Natural killer cell (primary cell): ENCODE measurements at regions not wholly inside any gene's neighbourhood (a gene's known extent, or its start where the extent isn't known, plus 50 kb on each side); places are given as distances from the start of the nearest gene placed in this dataset.

Experiments used
- ATAC-seq, 3 donors: fragments of 150-1000 bp in 2 of 3; fragments of 200-7000 bp in 1 of 3; cut with Tn5 transposase; 1 replicate in 1 of 3; 2 replicates in 2 of 3; pipeline ENCODE4 v1.10.0; 2021; ENCODE audit warnings: mild to moderate bottlenecking in 2 of 3, moderate library complexity in 2 of 3
- DNase-seq, 2 donors: peaks; one replicate each; pipeline versions ENCODE4 v3.0.0 to v3.0.0-alpha.2; 2013 to 2021; ENCODE audit warnings: mixed read lengths in 1 of 2
- H3K27ac ChIP-seq: one replicate; pipeline ENCODE4 v1.5.1; 2013; ENCODE audit warnings: mild to moderate bottlenecking, low read length
- H3K27me3 ChIP-seq: one replicate; pipeline ENCODE4 v1.6.1; 2013; ENCODE audit warnings: low read length; ENCODE audit not compliant: control insufficient read depth, insufficient read depth
- H3K36me3 ChIP-seq: one replicate; pipeline ENCODE4 v1.6.1; 2013; ENCODE audit warnings: low read length; ENCODE audit not compliant: control insufficient read depth, insufficient read depth
- H3K4me1 ChIP-seq: one replicate; pipeline ENCODE4 v1.6.1; 2013; ENCODE audit warnings: low read length; ENCODE audit not compliant: control insufficient read depth, insufficient read depth
- H3K4me3 ChIP-seq: one replicate; pipeline ENCODE4 v1.5.1; 2013; ENCODE audit warnings: low read length
- H3K9me3 ChIP-seq: one replicate; pipeline ENCODE4 v1.6.1; 2013; ENCODE audit warnings: low read length; ENCODE audit not compliant: control insufficient read depth, insufficient read depth
- H3K27ac Mint-ChIP-seq, 2 donors: one replicate each; pipeline ENCODE4 v1.8.0; 2022; ENCODE audit warnings: mild to moderate bottlenecking in 2 of 2, mixed read lengths in 2 of 2, moderate library complexity in 1 of 2
- H3K27me3 Mint-ChIP-seq, 2 donors: one replicate each; pipeline ENCODE4 v1.8.0; 2022; ENCODE audit warnings: low read depth in 2 of 2, mixed read lengths in 2 of 2
- H3K36me3 Mint-ChIP-seq: one replicate; pipeline ENCODE4 v1.8.0; 2022; ENCODE audit warnings: mixed read lengths
- H3K4me1 Mint-ChIP-seq, 2 donors: one replicate each; pipeline ENCODE4 v1.8.0; 2022; ENCODE audit warnings: mixed read lengths in 2 of 2
- H3K4me3 Mint-ChIP-seq: one replicate; pipeline ENCODE4 v1.8.0; 2022; ENCODE audit warnings: mild to moderate bottlenecking, moderate library complexity, mixed read lengths
- H3K9me3 Mint-ChIP-seq, 2 donors: one replicate each; pipeline ENCODE4 v1.8.0; 2022; ENCODE audit warnings: mixed read lengths in 2 of 2
- CTCF ChIP-seq: fragments of 200-600 bp; IDR thresholded peaks from one replicate; pipeline ENCODE4 v1.8.0; 2022; ENCODE audit warnings: antibody characterized with exemption
- WGBS: methylation state at CpG from one replicate; pipeline ENCODE4 v1.1.7; 2013; ENCODE audit warnings: missing lambda C conversion rate; ENCODE audit not compliant: insufficient coverage; 5-methylcytosine and 5-hydroxymethylcytosine counted together
- intact Hi-C: fragments of 100-400 bp; cut with micrococcal nuclease; formaldehyde crosslinking; loops from one replicate; pipeline ENCODE4 v1.14.2; 2022

GRCh38 chr4:79241846-79242245, 84.0 kb downstream of the NAA11 start:
- intact Hi-C loops: no loop called here
- no peaks in the 10 kb centered on the region for H3K36me3 ChIP-seq
- 44% methylated on average over 3 of the region's 3 CpGs for WGBS
- H3K4me1 ChIP-seq: no peaks in the 10 kb centered on the region
- Mint-ChIP-seq H3K4me3 (no peak overlapping the region), H3K4me1 (no peaks in the 10 kb centered on the region), H3K27me3 (no peaks in the 10 kb centered on the region), H3K36me3 (no peaks in the 10 kb centered on the region), H3K9me3 (peaks cover 2 to 4% of the 10 kb centered on the region in 2 donors), H3K27ac (no peak overlapping the region)
- no peak for ATAC-seq
- TF ChIP-seq CTCF: no peak
- H3K27me3 ChIP-seq: no peaks in the 10 kb centered on the region
- DNase-seq: no peak
- no peak overlapping the region for H3K4me3 ChIP-seq
- H3K9me3 ChIP-seq: no peaks in the 10 kb centered on the region
- no peak overlapping the region for H3K27ac ChIP-seq

- H3K4me1 Mint-ChIP-seq: no peaks in the 10 kb centered on the region
- Histone ChIP-seq H3K4me1 (no peaks in the 10 kb centered on the region), H3K4me3 (no peak overlapping the region), H3K27me3 (no peaks in the 10 kb centered on the region), H3K9me3 (no peaks in the 10 kb centered on the region), H3K27ac (no peak overlapping the region), H3K36me3 (no peaks in the 10 kb centered on the region)
- H3K4me3 Mint-ChIP-seq: no peak overlapping the region
- no peak for TF ChIP-seq CTCF
- no peaks in the 10 kb centered on the region for H3K27me3 Mint-ChIP-seq
- DNase-seq (no peak), ATAC-seq (no peak)
- intact Hi-C loops: no loop called here
- H3K9me3 Mint-ChIP-seq: peaks cover 2% of the 10 kb centered on the region in 2 donors
- no peaks in the 10 kb centered on the region for H3K36me3 Mint-ChIP-seq
- whole genome bisulfite sequencing: 81% methylated on average over 1 of the region's 2 CpGs
- no peak overlapping the region for H3K27ac Mint-ChIP-seq
Observed at GRCh38 chr4:79237851-79238250, 88.0 kb downstream of the NAA11 start.

GRCh38 chr4:79236785-79237184, 89.1 kb downstream of the NAA11 start:
- Histone ChIP-seq H3K27me3 (no peaks in the 10 kb centered on the region), H3K4me1 (no peaks in the 10 kb centered on the region), H3K27ac (no peak overlapping the region), H3K36me3 (no peaks in the 10 kb centered on the region), H3K9me3 (no peaks in the 10 kb centered on the region), H3K4me3 (no peak overlapping the region)
- Mint-ChIP-seq H3K27ac (no peak overlapping the region), H3K4me3 (no peak overlapping the region), H3K9me3 (peaks cover 2% of the 10 kb centered on the region in 2 donors), H3K27me3 (no peaks in the 10 kb centered on the region), H3K36me3 (no peaks in the 10 kb centered on the region), H3K4me1 (no peaks in the 10 kb centered on the region)
- DNase-seq (no peak), ATAC-seq (no peak)
- no peak for TF ChIP-seq CTCF
- 94% methylated on average over 1 of the region's 1 CpG for WGBS
- intact Hi-C loops: no loop called here

GRCh38 chr4:79235095-79235494, 90.8 kb downstream of the NAA11 start:
- intact Hi-C loops: no loop called here
- Mint-ChIP-seq H3K27ac (no peak overlapping the region), H3K27me3 (no peaks in the 10 kb centered on the region), H3K9me3 (peaks cover 2 to 4% of the 10 kb centered on the region in 2 donors), H3K4me3 (no peak overlapping the region), H3K4me1 (no peaks in the 10 kb centered on the region), H3K36me3 (no peaks in the 10 kb centered on the region)
- Histone ChIP-seq H3K36me3 (no peaks in the 10 kb centered on the region), H3K9me3 (no peaks in the 10 kb centered on the region), H3K4me1 (no peaks in the 10 kb centered on the region), H3K27me3 (no peaks in the 10 kb centered on the region), H3K4me3 (no peak overlapping the region), H3K27ac (no peak overlapping the region)
- ATAC-seq: no peak
- TF ChIP-seq CTCF: no peak
- 77% methylated on average over 4 of the region's 4 CpGs for WGBS
- no peak for DNase-seq
